ENCODE measurements at regions not wholly inside any gene's neighbourhood (a gene's known extent, or its start where the extent isn't known, plus 50 kb on each side); places are given as distances from the start of the nearest gene placed in this dataset.

- no peak overlapping the region for H3K27ac Mint-ChIP-seq
- Histone ChIP-seq H3K4me2 (replicated peaks; ENCODE audit: extremely low read depth, low read length, poor library complexity, severe bottlenecking) (no peak overlapping the region), H3K9me3 (replicated peaks in 1 of 2; ENCODE audit: control insufficient read depth in 1 of 2, insufficient read depth in 1 of 2, low read length in 2 of 2) (no peaks in the 10 kb centered on the region), H3K79me2 (ENCODE audit: insufficient read depth, low read length) (no peaks in the 10 kb centered on the region), H3K9ac (ENCODE audit: insufficient read depth, low read length, poor library complexity, severe bottlenecking) (no peak overlapping the region), H3K27me3 (ENCODE audit: control insufficient read depth in 2 of 2, insufficient read depth in 2 of 2, low read length in 2 of 2) (no peaks in the 10 kb centered on the region), H4K20me1 (ENCODE audit: insufficient read depth, low read length) (no peaks in the 10 kb centered on the region), H2AFZ (ENCODE audit: insufficient read depth, low read depth, low read length, poor library complexity, severe bottlenecking) (no peak overlapping the region), H3K36me3 (replicated peaks in 1 of 2; ENCODE audit: control insufficient read depth in 1 of 2, insufficient read depth in 2 of 2, low read length in 2 of 2) (no peaks in the 10 kb centered on the region), H3K4me1 (ENCODE audit: control insufficient read depth in 1 of 2, insufficient read depth in 2 of 2, low read length in 2 of 2) (peaks cover 0 to 5% of the 10 kb centered on the region in 2 donors), H3K27ac (ENCODE audit: low read depth in 1 of 2, low read length in 2 of 2) (no peak overlapping the region), H3K4me3 (replicated peaks in 1 of 3; ENCODE audit: low read depth in 2 of 3, low read length in 3 of 3) (no peak overlapping the region)
- no peak overlapping the region for H3K4me3 Mint-ChIP-seq
- intact Hi-C loops (cut with micrococcal nuclease) = no loop called here
- TF ChIP-seq CTCF (IDR thresholded peaks at IDR 0.05) = no peak
- peaks cover 10 to 11% of the 10 kb centered on the region in 2 donors for H3K36me3 Mint-ChIP-seq
- peaks cover 0 to 3% (median 0%) of the 10 kb centered on the region in 3 donors for H3K27me3 Mint-ChIP-seq (ENCODE audit: low read depth in 3 of 3)
- DNase-seq = no peak
- no CpG with 5 or more reads among the region's 2 CpGs for WGBS (ENCODE audit: insufficient coverage)
- peaks cover 13% of the 10 kb centered on the region for H3K4me1 Mint-ChIP-seq
- H3K9me3 Mint-ChIP-seq = no peaks in the 10 kb centered on the region
Observed at GRCh38 chr2:200751786-200752185, 59.9 kb upstream of the BZW1 start.

GRCh38 chr2:200752332-200752731 lies 59.4 kb upstream of the BZW1 start:
- Histone ChIP-seq H3K36me3 (replicated peaks in 1 of 2; ENCODE audit: control insufficient read depth in 1 of 2, insufficient read depth in 2 of 2, low read length in 2 of 2) (no peaks in the 10 kb centered on the region), H3K4me3 (replicated peaks in 1 of 3; ENCODE audit: low read depth in 2 of 3, low read length in 3 of 3) (no peak overlapping the region), H3K79me2 (ENCODE audit: insufficient read depth, low read length) (no peaks in the 10 kb centered on the region), H3K27me3 (ENCODE audit: control insufficient read depth in 2 of 2, insufficient read depth in 2 of 2, low read length in 2 of 2) (no peaks in the 10 kb centered on the region), H3K4me1 (ENCODE audit: control insufficient read depth in 1 of 2, insufficient read depth in 2 of 2, low read length in 2 of 2) (peaks cover 0 to 5% of the 10 kb centered on the region in 2 donors), H3K9me3 (replicated peaks in 1 of 2; ENCODE audit: control insufficient read depth in 1 of 2, insufficient read depth in 1 of 2, low read length in 2 of 2) (no peaks in the 10 kb centered on the region), H4K20me1 (ENCODE audit: insufficient read depth, low read length) (no peaks in the 10 kb centered on the region), H3K4me2 (replicated peaks; ENCODE audit: extremely low read depth, low read length, poor library complexity, severe bottlenecking) (no peak overlapping the region), H2AFZ (ENCODE audit: insufficient read depth, low read depth, low read length, poor library complexity, severe bottlenecking) (no peak overlapping the region), H3K27ac (ENCODE audit: low read depth in 1 of 2, low read length in 2 of 2) (no peak overlapping the region), H3K9ac (ENCODE audit: insufficient read depth, low read length, poor library complexity, severe bottlenecking) (no peak overlapping the region)
- no peak overlapping the region for H3K27ac Mint-ChIP-seq
- WGBS (ENCODE audit: insufficient coverage) = 95% methylated on average over 2 of the region's 2 CpGs
- H3K27me3 Mint-ChIP-seq (ENCODE audit: low read depth in 3 of 3) = peaks cover 0 to 3% (median 0%) of the 10 kb centered on the region in 3 donors
- TF ChIP-seq CTCF (IDR thresholded peaks at IDR 0.05) = no peak
- intact Hi-C loops (cut with micrococcal nuclease) = no loop called here
- no peak overlapping the region for H3K4me3 Mint-ChIP-seq
- peaks cover 13% of the 10 kb centered on the region for H3K4me1 Mint-ChIP-seq
- peaks cover 11 to 12% of the 10 kb centered on the region in 2 donors for H3K36me3 Mint-ChIP-seq
- DNase-seq = no peak
- H3K9me3 Mint-ChIP-seq = no peaks in the 10 kb centered on the region

All from CD14-positive monocyte (primary cell).